HEK293 (cell line): ENCODE measurements at regions not wholly inside any gene's neighbourhood (a gene's known extent, or its start where the extent isn't known, plus 50 kb on each side); places are given as distances from the start of the nearest gene placed in this dataset.

ENCODE experiments used
- ATF2 ChIP-seq: fragments of 450-650 bp; formaldehyde crosslinking; IDR thresholded peaks from 2 replicates; pipeline ENCODE4 v1.5.1; 2016; ENCODE audit warnings: missing biosample characterization, missing genetic modification characterization, low read depth
- CTCF ChIP-seq: fragments of 450-650 bp; formaldehyde crosslinking; IDR thresholded peaks from 2 replicates; pipeline ENCODE4 v1.5.1; 2016; ENCODE audit warnings: missing biosample characterization, missing genetic modification characterization
- REST ChIP-seq: fragments of 450-650 bp; formaldehyde crosslinking; IDR thresholded peaks from 2 replicates; pipeline ENCODE4 v1.5.1; 2016; ENCODE audit warnings: missing biosample characterization, missing genetic modification characterization
- TRIM28 ChIP-seq: IDR thresholded peaks from 2 replicates; pipeline ENCODE4 v1.6.1; 2011; ENCODE audit warnings: low read length, control low read depth, borderline replicate concordance
- YY1 ChIP-seq: fragments of 450-650 bp; formaldehyde crosslinking; IDR thresholded peaks from 2 replicates; pipeline ENCODE4 v1.5.1; 2018; ENCODE audit warnings: missing biosample characterization, missing genetic modification characterization
- ZBTB17 ChIP-seq: fragments of 450-650 bp; formaldehyde crosslinking; IDR thresholded peaks from 2 replicates; pipeline ENCODE4 v1.5.1; 2016; ENCODE audit warnings: missing biosample characterization, missing genetic modification characterization
- ZNF174 ChIP-seq: fragments of 450-650 bp; formaldehyde crosslinking; IDR thresholded peaks from 2 replicates; pipeline ENCODE4 v1.5.0; 2017; ENCODE audit warnings: missing biosample characterization, mild to moderate bottlenecking, missing genetic modification characterization
- ZNF274 ChIP-seq, 2 experiments: fragments of 200-500 bp in 1 of 2; fragments of 450-650 bp in 1 of 2; sonication (Bioruptor generic) in 1 of 2; formaldehyde crosslinking in 1 of 2; IDR thresholded peaks; 2 replicates each; pipeline versions ENCODE4 v1.5.1 to v1.6.1; 2014 to 2016; ENCODE audit warnings: borderline replicate concordance in 1 of 2, inconsistent platforms in 1 of 2, low read length in 1 of 2, missing biosample characterization in 1 of 2, missing genetic modification characterization in 1 of 2
- ZNF521 ChIP-seq: fragments of 450-650 bp; formaldehyde crosslinking; IDR thresholded peaks from 2 replicates; pipeline ENCODE4 v1.5.1; 2017; ENCODE audit warnings: missing biosample characterization, mild to moderate bottlenecking, missing genetic modification characterization
- ZNF530 ChIP-seq: fragments of 450-650 bp; formaldehyde crosslinking; IDR thresholded peaks from 2 replicates; pipeline ENCODE4 v1.5.1; 2016; ENCODE audit warnings: low read depth, missing biosample characterization, missing genetic modification characterization
- ZNF558 ChIP-seq: fragments of 450-650 bp; formaldehyde crosslinking; IDR thresholded peaks from 2 replicates; pipeline ENCODE4 v1.5.1; 2016; ENCODE audit warnings: missing biosample characterization, missing genetic modification characterization
- ZNF585B ChIP-seq: fragments of 450-650 bp; formaldehyde crosslinking; IDR thresholded peaks from 2 replicates; pipeline ENCODE4 v1.5.1; 2016; ENCODE audit warnings: missing biosample characterization, missing genetic modification characterization
- ZNF645 ChIP-seq: fragments of 450-650 bp; formaldehyde crosslinking; IDR thresholded peaks from 2 replicates; pipeline ENCODE4; 2016; ENCODE audit warnings: missing biosample characterization, missing genetic modification characterization
- ZNF704 ChIP-seq: fragments of 450-650 bp; formaldehyde crosslinking; IDR thresholded peaks from 2 replicates; pipeline ENCODE4 v1.5.1; 2016; ENCODE audit warnings: missing biosample characterization, missing genetic modification characterization

- TF ChIP-seq CTCF (tag by site-specific recombination) (no peak), ZNF645 (tag by site-specific recombination) (no peak), ZNF585B (tag by site-specific recombination) (no peak), ZNF530 (no peak), REST (no peak), ZNF174 (tag by site-specific recombination) (no peak), ZNF274 (IDR thresholded peaks at IDR 0.05; ENCODE audit: low read length) (no peak), ZNF274 (tag by site-specific recombination; IDR thresholded peaks at IDR 0.05; ENCODE audit: borderline replicate concordance) (no peak), TRIM28 (no peak), ATF2 (tag by site-specific recombination) (no peak), YY1 (tag by site-specific recombination) (no peak), ZNF521 (tag by site-specific recombination) (no peak), ZBTB17 (tag by site-specific recombination) (no peak), ZNF704 (tag by site-specific recombination) (no peak), ZNF558 (tag by site-specific recombination) (no peak)
Measured at GRCh38 chr2:166764702-166765101, 123.6 kb upstream of the XIRP2 start.
